Fibroblast of skin of left biceps (primary cell): ENCODE measurements at regions not wholly inside any gene's neighbourhood (a gene's known extent, or its start where the extent isn't known, plus 50 kb on each side); places are given as distances from the start of the nearest gene placed in this dataset.
"Not testable (repeated sequence)": the region's sequence is repeated elsewhere in the genome, so short reads cannot be mapped to it uniquely, and the experiment has no call there.

Source experiments
- DNase-seq, 2 experiments: peaks; one replicate each; pipeline ENCODE4 v3.0.0-alpha.2; 2013; ENCODE audit warnings: low read depth in 2 of 2

DNA sequence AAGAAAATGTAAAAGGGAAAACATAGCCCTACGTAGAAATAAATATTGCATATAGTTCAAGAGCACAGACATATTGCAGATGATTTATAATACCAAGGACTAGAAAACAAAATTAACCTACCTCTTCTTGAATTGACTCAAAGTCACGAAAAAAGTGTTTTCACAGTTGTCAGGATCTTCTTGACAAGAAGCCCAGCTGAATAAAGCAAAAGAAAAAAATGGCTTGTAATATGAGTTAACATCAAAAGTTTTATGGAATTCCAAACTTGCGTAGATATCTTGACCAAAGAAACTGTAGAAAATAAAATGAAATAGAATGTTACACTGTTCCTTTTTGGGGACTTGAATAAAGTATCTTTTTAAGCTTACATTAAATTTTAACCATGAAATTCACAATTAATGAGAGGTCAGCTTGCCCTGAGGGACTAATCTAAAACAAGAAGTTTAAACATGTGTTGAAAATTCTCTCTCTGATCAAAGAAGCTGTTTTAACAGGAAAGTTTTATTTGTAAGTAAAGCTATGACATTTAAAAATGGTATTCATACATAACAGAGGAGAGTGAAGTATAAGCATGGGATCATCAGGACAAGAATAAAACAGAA is 133.1 kb upstream of the SEMA3C start:
- DNase-seq, result no peak

- no peak for DNase-seq
These were observed 126.7 kb upstream of the SEMA3C start for GRCh38 chr7:81045491-81046030.

- DNase-seq, result not testable (repeated sequence)
These were observed 123.8 kb upstream of the SEMA3C start for GRCh38 chr7:81042646-81043045.

DNA sequence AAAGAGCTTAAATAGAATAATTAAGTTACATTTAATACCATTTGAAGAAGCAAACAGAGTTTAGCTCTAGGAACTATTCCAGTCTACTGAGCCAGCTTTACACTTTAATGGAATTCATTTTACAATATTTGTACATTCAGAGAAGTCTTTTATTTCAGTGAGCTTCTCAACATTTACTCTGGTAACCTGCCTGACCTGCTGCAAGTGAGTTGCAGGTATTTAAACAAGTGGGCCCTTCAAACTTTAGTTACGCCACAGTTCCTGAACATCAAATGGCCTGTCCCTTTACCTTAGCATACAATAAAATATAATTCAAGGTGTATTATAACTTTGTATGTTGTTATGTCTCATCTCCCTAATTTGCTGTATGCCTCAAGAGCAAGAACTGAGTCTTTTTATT is 121.6 kb upstream of the SEMA3C start:
- no peak for DNase-seq

GRCh38 chr7:81036871-81037270 is 118.0 kb upstream of the SEMA3C start:
- DNase-seq, result no peak

- DNase-seq, result no peak
These were observed 117.2 kb upstream of the SEMA3C start for GRCh38 chr7:81036057-81036456.

GRCh38 chr7:81031996-81032395 is 113.1 kb upstream of the SEMA3C start:
- no peak for DNase-seq

DNA sequence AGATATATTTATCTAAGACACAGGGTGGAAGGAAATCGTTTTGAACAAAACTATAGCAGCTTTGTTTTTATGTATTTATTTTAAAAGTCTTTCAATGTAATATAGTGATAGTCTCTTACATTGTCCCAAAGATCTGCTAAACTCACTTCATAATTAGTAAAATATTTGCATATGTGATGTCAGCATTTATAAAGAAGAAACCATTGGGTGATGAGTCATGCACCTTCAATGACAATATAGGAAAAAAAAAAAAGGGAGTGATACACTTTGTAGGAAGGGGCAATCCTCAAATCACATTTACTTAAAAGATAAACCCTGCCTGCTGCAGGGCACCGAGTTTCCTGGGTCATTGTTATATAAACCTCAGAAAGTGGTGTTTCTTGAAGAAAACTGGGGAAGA is 112.4 kb upstream of the SEMA3C start:
- DNase-seq, result no peak

DNA sequence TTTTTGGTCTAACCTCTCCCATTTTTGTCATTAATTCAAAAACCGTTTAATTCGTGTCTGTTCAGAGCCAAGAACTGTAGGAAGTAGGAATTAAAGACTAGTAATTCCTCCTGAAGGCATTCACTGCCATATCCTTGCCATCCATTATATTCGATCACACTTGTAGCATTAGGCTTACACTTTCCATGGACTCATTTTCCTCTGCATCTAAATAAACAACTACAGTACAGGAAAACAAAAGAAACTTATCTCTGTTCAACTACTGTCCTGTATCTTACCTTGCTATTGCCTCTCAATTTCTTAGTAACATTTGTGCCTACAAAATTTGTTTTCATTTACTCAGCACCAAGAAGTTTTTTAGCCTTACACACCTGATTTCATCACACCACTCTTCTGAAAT is 111.6 kb upstream of the SEMA3C start:
- no peak for DNase-seq

- DNase-seq, result no peak
These were observed 110.7 kb upstream of the SEMA3C start for GRCh38 chr7:81029511-81029910.

DNA sequence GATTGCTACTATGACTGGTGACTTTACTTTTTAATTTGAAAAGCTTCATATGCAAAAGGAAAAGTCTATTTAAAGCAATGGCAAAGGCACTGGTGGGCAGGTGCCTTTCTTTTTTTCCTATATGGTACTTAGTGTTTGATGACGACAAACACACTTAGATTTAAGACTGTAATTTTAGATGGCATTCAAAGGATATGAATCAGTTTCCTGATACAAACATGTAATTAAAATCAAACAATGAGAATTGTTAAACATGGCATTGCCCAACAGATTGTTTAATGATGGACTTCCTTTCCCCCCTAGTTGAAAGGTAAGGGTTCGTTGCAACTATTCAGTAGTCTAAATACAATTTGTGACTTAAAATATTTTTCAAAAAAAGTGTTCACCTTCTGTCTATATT is 106.5 kb upstream of the SEMA3C start:
- DNase-seq, result no peak

DNA sequence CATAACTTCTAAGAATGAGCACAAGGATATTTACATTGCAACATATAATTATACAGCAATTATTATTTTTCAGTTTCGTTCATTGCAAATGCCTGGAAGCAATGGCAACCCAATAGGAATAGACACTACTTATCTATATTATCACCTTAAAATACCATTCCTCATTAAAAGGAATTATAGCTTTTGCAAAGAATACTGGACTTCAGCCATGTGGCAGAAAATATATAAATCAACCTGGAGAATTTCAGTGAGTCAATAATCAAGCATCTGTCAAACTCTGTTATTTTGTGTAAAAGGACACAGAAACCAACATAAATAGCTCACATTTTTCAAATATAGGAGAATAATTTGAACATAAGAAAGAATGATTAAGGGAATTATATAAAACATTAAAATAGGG is 96.1 kb upstream of the SEMA3C start:
- no peak for DNase-seq

GRCh38 chr7:81014266-81014665 is 95.4 kb upstream of the SEMA3C start:
- peak; percentile 4 for DNase-seq

- peak; percentile 56 for DNase-seq
These were observed 94.4 kb upstream of the SEMA3C start for GRCh38 chr7:81013083-81013817.

- DNase-seq, result no peak
These were observed 90.0 kb upstream of the SEMA3C start for GRCh38 chr7:81008901-81009300.

DNA sequence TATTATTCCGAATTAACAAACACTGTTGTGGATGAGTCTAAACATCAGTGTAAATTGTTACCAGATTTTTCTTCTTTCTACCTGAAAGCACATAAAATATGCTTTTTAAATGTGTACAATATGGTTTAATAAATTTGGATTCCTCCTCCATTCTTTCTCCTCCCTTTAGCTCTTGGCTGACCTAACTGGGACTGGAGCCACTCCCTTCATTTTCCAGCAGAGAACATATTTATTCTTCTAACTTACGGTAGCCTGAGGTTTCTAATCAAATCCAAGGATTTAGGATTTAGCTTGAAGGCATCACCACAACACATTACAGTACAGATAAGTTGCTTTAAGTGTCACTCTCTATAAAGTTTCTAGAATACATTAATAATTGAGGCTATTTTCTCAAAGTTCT is 88.2 kb upstream of the SEMA3C start:
- no peak for DNase-seq

- no peak for DNase-seq
These were observed 86.4 kb upstream of the SEMA3C start for GRCh38 chr7:81005254-81005653.

DNA sequence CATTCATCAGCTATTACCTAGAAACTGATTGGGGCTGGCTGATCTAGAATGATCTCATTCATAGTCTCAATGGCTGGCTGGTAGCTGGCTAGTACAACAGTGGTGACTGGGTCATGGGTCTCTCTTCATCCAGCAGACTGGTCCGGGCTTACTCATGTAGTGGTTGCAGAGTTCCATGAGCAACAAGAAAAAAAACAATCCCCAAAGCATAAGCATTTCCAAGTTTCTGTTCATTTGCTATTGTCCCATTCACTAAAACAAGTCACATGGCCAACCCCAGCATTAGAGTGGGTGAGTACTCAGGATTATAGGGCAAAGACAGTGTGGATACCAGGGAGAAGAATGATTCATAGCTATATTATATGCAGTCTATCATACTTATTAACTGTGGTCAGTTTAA is 85.2 kb upstream of the SEMA3C start:
- no peak for DNase-seq

DNA sequence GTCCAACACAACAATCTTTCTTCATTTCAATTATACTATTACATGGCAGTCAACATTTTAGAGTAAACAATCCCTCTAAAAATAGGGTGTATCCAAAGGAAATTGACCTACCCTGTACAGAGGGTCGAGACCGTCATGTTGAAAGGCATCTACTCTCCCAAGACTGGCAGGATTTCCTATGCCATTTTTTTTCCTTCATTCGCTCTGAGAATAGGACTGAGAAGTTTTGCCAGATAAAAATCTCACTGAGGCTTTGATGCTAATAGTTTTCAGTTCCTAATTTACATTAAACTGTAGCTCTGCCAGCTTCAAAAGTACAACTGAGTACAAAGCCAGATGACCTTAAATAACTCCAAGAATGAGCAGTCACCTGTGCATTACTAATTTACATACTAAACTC is 84.5 kb upstream of the SEMA3C start:
- no peak for DNase-seq

- no peak for DNase-seq
These were observed 83.6 kb upstream of the SEMA3C start for GRCh38 chr7:81002421-81002820.

DNA sequence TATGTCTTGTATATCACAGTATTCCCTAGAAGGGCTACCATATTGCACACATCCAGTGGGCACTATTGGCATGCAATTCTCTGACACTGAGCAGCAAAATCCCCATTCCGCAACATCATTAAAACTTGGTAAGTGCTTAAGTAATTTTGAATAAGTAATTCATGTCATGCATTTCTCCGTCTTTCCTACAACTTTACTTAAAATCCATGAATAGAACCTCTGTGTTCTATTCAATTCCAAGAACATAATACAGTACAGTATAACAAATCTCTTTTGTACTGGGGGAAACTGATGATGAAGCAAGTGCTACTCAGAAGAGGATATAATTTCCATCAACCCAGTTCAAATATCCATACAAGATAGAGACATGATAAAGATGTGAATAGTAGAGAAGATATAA is 80.9 kb upstream of the SEMA3C start:
- DNase-seq, result no peak

- no peak for DNase-seq
These were observed 80.2 kb upstream of the SEMA3C start for GRCh38 chr7:80999100-80999499.

- DNase-seq, result no peak
These were observed 79.0 kb upstream of the SEMA3C start for GRCh38 chr7:80997841-80998240.

DNA sequence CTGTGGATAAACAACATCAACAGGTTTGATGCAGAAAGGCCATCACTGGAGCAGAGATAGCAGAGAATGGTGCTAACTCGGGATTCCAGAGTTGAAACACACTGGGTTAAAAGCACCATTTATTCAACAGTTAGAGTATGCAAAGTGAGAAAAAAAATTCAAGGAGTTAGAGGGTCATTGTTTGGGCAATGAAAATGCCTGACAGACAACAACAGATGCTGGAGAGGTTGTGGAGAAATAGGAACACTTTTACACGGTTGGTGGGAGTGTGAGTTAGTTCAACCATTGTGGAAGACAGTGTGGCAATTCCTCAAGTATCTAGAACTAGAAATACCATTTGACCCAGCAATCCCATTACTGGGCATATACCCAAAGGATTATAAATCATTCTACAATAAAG is 77.4 kb upstream of the SEMA3C start:
- not testable (repeated sequence) for DNase-seq
